GM18499 (cell line): ENCODE measurements at regions not wholly inside any gene's neighbourhood (a gene's known extent, or its start where the extent isn't known, plus 50 kb on each side); places are given as distances from the start of the nearest gene placed in this dataset.

Experiments used
- ATAC-seq: cut with Tn5 transposase; IDR thresholded peaks from one replicate; pipeline ENCODE4 v1.9.1; 2021; ENCODE audit warnings: moderate number of reproducible peaks; ENCODE audit not compliant: insufficient read depth, unreplicated experiment

DNA sequence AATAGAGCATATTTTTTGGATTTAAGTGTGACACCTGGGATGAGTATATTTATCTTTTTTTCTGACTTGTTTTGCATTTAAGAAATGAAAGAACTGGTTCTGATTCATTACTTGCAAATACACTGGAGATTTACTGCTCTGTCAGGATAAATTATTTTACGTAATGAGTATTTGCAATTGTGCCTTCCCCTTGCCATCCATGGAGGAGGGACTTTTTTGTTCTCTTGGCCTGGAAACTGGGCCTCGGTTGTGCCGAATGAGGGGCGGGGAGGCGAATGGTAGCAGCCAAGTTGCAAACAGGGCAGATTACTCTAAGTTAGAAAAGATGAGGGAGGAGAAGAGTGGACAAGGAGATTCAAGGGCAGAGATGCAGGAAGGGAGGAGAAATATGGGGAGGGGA is 308.7 kb downstream of the ATP23 start:
- no peak for ATAC-seq

DNA sequence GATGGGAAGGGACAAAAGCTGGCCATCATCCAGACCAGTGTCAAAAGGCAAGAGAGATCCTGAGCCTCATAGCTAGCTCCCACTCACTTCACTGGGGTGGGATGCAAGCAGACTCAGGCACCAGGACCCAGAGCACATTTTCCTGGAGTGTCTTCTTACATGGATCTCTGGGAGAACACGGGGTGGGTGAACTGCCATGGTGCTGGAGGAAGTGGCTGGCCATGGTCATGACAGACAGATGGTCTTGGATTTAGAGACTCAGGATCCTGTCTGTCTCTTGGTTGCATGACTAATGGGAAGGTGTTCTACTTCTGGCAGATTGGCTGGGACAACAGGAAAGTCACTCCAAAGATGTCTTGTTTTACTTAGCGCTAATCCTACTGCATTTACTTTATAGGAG is 311.5 kb downstream of the ATP23 start:
- ATAC-seq = no peak

DNA sequence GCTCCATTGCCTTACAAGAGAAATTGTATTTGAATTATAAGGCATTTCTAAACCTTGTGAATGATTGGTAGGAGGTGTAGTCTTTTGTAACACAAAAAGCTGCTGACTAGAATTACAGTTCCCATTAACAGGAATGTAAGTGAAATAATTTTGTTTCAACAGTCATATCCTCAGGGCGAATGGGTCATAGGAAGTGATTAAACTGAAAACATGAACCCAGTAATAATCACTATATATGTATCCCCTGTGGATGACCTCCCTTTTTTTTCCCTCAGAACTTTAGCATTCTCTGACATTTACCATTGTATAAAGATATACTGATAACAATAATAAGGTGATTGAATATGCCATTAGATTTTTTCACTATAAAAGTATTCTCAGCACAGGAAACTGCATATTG is 312.3 kb downstream of the ATP23 start:
- no peak for ATAC-seq

DNA sequence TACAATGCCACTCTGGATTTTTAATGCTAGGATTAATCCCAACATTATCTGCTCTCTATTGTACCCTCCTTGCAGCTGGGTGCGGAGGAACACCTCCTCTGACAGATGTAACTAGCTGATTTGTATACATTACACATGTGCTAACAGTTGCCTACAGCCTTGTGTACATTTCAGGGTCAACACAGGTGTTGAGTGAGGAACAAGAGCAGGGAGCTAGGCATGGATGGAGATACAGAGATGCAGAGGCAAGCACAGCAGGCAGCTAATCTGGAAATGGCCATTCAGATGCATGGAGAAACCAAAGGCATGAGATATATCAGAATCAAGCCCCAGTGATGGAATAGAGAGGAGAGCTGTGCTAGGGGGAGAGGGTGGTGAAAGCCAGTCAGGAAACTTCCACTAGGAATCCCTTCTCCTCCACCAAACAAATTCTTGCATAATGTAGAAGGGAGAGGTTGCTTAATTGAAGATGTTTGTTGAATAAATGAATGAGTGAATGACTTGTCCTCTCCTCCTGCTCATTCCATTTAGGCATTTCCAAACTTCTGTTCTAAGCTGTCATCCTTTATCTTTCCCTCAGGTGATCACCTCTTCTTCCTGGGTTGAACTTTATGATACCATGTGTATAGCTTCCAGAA is 313.2 kb downstream of the ATP23 start:
- no peak for ATAC-seq

DNA sequence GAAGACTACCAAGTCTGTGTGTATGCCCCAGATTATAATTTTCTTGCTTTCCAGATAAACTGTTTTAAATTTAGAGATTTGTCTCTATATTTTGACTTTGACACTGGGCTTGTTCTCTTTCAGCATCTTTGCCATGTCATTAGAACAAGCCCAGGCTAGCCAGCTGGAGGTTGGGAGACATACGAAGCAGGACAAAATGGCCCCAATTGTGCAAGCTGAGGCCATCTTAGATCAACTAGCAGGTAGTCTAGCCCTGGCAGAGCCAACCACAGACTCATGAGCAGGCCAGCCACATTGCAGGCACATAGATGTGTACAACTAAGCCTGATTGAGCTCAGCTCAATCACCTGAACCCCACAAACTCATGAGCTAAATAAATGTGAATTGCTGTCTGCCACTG is 321.4 kb downstream of the ATP23 start:
- ATAC-seq = no peak

DNA sequence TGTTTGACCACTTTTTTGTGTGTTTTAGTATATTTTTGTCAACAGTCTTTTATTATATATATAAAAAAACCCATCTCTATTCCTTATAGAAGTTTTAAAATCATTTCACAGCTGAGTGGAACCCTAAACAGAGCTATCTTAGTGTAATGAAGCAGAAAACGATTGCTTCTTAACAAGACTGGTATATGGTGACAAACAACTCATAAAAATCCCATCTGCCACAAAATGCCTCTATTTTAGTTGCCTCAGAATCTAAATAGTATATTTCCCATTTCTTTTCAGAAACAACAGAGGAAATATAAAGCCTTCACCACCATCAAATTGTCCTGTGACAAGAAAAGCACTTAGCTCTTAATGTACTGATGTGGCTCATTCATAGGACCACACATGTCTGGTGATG is 322.4 kb downstream of the ATP23 start:
- no peak for ATAC-seq

DNA sequence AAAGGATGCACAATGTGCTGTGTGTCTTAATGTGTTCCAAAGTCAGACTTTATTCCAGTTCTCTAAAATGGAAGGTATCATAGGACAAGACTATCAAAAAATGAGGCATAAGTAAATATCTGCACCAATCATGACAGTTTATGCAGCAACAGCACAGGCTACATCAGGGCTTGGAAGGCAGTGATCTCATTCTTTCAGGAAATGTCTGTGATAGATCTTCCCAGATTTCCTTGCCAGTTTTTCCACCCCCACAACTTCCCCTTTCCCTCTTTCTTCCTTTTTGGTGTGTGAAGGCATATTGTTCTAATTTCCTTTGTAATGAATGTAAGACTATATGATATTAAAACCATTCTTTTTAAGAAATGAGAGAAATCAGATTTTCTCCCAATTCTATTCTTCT is 326.7 kb downstream of the ATP23 start:
- ATAC-seq = no peak

DNA sequence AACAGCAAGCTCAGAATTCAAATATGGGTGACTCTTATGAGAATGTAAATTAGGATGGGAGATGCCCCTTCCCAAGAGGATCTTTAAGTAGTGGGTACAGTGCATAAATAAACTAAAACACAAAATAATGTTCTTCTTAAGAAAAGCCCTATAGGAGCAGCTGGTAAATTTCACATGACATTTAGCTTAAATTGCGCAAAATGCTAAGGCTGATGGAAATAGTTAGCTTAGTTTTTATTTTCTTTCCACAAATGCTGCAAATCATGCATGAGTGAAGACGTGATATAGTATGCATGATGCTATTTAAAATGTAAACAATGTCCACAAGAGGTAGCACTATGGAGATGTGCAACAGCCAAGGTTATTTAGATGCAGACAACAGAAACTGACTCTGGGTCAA is 328.1 kb downstream of the ATP23 start:
- no peak for ATAC-seq

DNA sequence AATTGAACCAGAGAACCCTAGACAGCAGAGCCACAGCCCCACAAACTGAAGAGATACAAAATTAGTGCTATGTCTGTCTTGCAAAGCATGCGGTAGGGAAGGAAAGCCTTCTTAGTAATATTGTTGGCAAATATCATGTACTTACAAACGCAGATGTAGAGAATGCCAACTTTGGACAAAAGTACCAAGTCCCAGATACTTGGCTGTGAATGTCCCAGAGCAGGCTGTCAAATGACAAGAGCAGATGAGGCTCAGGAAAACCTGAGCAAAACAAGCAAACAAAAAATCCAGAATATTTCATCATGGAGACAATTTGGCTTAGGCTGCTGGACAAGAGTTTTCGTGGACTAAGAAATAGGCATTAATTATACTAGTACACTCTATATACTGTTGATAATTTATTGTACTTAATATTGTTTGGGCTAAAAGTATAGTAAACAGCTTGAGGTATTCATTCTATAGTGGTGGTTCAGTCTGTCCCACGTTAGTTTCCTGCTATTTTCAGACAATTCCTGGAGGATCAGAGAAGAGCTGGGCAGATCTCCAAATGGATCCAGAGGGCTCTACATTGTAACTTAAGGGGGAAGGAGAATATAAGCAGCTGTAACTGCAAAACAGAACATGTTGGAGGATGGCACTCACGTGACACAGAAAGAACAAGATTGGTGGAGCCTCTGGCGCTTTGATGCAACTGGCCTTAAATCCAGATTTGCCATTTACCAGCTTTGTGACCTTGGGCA is 329.8 kb downstream of the ATP23 start:
- no peak for ATAC-seq

DNA sequence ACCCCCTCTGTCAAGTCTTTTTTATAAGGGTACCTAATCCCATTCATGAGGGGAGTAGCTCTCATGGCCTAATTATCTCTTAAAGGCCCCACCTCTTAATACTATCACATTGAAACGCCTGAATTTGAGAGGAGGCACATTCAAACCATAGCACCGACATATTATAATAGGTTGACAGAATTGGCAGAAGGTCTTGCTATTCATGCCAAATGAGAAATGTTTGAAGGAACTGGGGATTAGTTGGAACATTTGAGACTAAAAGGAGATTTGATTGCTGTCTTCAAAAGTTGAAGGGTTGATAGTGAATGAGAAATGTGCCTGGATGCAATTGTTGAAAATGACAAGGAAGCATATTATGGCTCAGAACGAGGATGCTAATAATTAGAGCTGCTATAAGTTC is 331.1 kb downstream of the ATP23 start:
- no peak for ATAC-seq

DNA sequence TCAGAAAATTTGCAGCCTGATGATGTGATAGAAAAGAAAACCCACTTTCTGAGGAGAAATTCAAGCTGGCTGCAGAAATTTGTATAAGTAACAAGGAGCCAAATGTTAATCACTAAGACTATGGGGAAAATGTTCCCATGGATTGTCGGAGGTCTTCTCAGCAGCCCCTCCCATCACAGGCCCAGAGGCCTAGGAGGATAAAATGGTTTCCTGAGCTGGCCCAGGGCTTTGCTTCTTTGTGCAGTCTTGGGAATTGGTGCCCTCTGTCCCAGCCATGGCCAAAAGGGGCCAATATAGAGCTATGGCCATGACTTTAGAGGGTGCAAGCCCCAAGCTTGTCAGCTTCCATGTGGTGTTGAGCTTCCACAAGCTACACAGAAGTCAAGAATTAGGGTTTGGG is 335.9 kb downstream of the ATP23 start:
- no peak for ATAC-seq

DNA sequence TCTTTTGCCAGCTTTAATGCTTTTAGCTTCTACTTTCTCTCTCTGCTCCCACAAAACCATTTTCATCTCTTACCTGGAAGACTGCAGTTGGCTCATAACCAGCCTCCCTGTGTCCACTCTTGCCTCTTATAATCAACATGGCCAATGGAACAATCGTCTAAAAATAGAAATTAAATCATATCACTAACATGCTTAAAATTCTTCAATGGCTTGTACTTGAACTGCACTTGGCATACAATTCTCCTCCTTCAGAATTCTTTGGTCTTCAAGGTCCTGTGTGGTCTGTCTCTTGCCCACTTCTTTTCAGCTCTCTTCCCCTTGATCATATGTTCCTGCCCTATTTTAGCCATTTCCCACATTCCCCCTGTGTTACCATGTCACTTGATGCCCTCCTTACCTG is 342.2 kb downstream of the ATP23 start:
- ATAC-seq = no peak

DNA sequence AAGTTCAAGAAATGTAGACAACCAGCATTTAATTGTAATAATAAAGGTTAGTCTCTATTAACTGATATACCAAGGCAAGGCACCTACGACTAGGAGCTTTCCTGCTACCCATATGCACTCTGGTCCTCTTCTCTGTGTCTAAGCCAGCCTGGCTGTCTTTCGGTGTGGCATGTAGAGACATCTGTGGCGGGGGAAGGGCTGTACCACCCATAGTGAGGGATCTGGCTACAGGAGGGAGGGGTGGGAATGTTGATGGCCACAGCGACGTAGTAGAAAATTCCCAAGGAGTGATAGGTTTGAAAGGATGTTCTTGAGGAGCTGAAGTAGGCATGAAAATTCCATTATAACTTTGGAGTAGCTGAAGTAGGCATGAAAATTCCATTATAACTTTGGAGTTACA is 344.2 kb downstream of the ATP23 start:
- no peak for ATAC-seq

DNA sequence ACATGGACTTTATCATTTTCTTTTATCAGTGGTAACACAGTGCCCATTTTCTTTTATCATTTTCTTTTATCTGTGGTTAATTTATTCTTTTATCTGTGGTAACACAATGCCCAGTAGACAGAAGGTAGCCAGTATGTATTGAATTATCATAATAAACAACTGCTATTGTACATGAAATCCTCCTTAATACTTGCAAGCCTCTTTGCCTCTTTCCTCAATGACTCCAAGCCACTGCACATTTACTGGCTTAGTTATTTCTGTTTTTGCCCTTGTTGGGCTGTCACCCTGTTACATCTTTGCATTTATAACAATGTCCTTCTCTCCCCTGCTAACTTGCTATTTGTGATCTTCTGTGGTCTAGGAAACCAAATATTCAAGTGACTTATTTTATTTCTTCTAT is 345.0 kb downstream of the ATP23 start:
- ATAC-seq = no peak

DNA sequence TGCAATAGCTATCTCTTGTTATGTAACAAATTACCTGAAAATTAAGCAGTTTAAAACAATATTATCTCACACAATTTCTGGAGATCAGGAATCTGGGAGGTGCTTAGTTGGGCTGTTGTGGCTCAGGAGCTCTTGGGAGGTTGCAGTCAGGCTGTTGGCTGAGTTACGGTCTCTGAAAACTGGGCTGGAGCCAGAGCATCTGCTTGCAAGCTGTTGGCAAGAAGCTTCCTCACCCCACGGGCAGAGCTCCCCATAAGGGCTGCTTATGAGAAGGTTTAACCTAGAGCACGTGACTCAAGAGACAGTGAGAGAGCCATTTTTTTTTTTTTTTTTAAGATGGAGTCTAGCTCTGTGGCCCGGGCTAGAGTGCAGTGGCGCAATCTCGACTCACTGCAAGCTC is 346.8 kb downstream of the ATP23 start:
- no peak for ATAC-seq

DNA sequence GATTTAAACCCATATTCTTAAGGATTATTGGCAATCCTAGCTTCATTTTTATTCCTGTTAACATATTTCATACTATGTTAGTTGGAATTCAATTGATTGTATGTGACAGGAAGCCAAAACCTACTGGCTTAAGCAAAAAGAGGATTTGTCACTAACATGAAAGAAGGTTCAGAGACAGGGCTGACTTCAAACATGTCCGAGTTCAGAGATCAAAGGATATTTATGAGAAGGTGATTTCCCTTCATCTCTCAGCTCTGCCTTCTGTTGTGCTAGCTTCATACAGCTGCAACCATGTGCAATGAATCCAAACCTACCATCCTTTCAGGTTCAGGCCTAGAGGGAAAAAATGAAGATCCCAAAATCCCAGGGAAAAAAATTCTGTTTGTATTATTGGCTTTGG is 349.7 kb downstream of the ATP23 start:
- ATAC-seq = no peak

DNA sequence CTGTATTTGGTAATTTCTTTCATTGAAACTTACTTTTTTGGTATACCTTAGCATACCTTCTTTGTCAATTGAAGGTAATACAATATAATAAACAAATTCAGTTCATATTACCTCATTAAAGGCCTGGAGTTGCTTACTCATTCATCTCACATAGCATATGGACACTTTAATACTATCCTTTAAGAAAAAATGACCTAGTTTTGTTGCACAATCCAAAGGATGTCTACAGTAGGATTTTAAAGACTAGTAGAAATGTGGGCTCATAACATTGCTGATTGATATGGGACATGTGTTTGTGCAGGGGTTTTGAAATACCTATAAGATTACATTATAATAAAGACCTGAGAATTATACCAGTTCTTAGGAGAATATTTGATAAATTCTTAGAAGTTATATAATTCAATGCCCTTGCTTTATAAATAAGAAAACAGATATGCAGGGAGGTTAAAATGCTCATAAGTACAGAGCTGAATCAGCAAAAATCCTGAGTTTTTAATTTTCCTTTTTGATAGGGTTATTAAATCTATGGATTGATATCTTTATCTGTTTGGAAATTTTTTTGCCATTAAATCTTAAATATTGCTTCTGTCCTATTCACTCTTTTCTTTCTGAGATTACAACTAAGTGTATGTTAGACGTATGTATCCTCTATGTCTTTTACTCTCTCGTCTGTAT is 352.1 kb downstream of the ATP23 start:
- no peak for ATAC-seq

DNA sequence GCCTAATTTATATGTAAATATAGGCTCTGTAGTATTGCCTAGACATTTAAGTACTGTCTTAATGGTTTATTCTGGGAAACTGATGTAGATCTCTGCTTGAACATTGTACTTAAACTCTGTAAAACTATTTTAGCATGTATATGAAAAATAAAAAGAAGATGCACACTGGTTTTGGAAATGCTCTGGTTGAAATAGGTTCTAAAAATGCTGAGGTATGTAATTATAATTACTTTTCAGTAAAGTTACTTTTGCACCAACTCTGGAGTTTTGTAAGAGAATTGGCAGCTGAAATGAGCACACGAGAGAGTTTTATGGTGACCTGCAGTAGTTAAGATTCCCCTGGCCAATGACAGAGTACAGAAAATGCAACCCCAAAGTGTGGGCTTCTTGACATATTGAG is 353.9 kb downstream of the ATP23 start:
- ATAC-seq = no peak

DNA sequence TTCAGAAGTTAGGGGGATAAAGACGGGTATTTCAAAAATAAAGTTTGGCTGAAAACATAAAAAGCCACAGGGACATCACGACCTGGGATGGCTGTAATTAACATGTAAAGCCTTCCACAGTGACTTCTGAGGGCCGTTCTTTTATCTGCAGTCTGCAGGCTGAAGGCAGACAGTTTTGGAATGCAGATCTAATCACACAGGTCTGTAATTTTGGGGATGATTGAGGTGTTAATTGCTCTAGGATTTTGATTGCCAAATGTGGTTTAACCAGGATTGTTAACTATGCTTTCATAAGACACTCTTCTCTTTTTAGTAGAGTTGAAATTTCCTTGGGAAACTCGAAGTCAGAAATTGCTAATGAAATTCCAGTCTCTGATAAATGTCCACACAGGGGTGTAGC is 355.5 kb downstream of the ATP23 start:
- no peak for ATAC-seq

DNA sequence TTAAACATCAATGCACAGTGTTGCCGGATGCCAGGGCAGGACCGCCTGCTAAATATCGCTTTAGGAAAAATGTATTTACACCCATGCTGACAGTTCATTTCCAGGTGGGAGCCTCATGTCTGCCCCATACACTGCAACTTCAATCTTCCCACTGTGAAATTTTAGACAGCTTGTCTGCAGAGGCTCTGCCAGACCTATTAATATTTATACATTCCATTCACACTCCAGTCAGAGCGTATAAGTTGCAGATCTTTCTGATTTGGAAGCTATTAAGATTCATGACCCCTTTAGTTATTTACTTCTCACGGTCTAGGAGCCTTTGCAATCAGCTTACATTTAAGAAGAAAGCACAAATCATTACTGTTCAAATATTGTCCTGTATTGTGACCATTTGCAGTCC is 357.4 kb downstream of the ATP23 start:
- ATAC-seq = no peak

DNA sequence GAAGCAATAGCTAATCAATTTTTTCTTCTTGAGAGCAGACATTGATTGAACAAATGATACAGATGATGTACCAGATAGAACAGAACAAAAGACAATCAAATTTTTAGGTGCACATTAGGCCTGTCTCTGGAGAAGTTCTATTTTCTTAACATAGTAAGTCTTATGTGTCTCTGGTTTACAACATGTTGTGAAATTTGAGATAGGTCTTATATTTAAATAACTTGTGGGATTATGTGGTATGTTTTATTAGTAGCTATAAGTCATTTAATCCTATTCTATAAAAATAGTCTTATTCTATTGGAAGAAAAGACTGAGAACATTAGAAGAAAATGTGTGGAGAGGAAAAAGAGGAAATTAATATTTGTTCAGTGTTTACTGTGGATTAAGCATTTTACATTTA is 358.0 kb downstream of the ATP23 start:
- ATAC-seq = no peak
